Psoas muscle (tissue), 7 donors: ENCODE measurements at regions not wholly inside any gene's neighbourhood (a gene's known extent, or its start where the extent isn't known, plus 50 kb on each side); places are given as distances from the start of the nearest gene placed in this dataset.
"Not testable (repeated sequence)": the region's sequence is repeated elsewhere in the genome, so short reads cannot be mapped to it uniquely, and the experiment has no call there.

Experiments used
- ATAC-seq, 4 donors: fragments of 200-7000 bp; cut with Tn5 transposase; one replicate each; pipeline ENCODE4 v1.9.1; 2020; ENCODE audit warnings: moderate library complexity in 3 of 4, mild to moderate bottlenecking in 2 of 4
- DNase-seq, 2 donors: peaks; one replicate each; pipeline ENCODE4 v3.0.0-alpha.2; 2020
- H3K27ac ChIP-seq: fragments of 200-600 bp; one replicate; pipeline ENCODE4 v1.8.0; 2022
- H3K27me3 ChIP-seq, 3 donors: fragments of 200-600 bp in 1 of 3; one replicate each; pipeline versions ENCODE4 v1.6.1 to v1.8.0; 2013 to 2022; ENCODE audit warnings: low read length in 2 of 3, mild to moderate bottlenecking in 2 of 3, moderate library complexity in 1 of 3; ENCODE audit not compliant: insufficient read depth in 3 of 3
- H3K36me3 ChIP-seq, 2 donors: fragments of 200-600 bp in 1 of 2; one replicate each; pipeline versions ENCODE4 v1.6.1 to v1.8.0; 2013 to 2022; ENCODE audit warnings: low read depth in 1 of 2, mild to moderate bottlenecking in 1 of 2, moderate library complexity in 1 of 2; ENCODE audit not compliant: insufficient read depth in 1 of 2
- H3K4me1 ChIP-seq: fragments of 200-600 bp; one replicate; pipeline ENCODE4 v1.8.0; 2022
- H3K4me3 ChIP-seq: fragments of 200-600 bp; one replicate; pipeline ENCODE4 v1.8.0; 2022; ENCODE audit warnings: mild to moderate bottlenecking
- H3K9me3 ChIP-seq: fragments of 200-600 bp; one replicate; pipeline ENCODE4 v1.8.0; 2022
- WGBS, 3 donors: extraction: QIAGEN DNeasy Blood & Tissue Kit; methylation state at CpG; one replicate each; pipeline versions ENCODE4 v1.1.6 to v1.1.7; 2013; 5-methylcytosine and 5-hydroxymethylcytosine counted together
- intact Hi-C, 2 donors: fragments of 100-400 bp; cut with DNase I; formaldehyde crosslinking; loops; one replicate each; pipeline versions ENCODE4 v1.11.0 to v1.14.2; 2022
- TF ChIP-seq, protein P1 (sequence below): fragments of 200-600 bp; IDR thresholded peaks from one replicate; pipeline ENCODE4 v1.8.0; 2022; ENCODE audit warnings: antibody characterized with exemption
- donor health status: healthy with polysubstance abuse.
- donor health status: DM: no; HTN: no; CAD: no; lungs with moderate emphysema.
- donor health status: Bipolar disorder and iron deficiency.
- donor health status: healthy.
- donor health status: DM: yes; HTN: yes; CAD: no.
- donor health status: DM: no; HTN: no; CAD: no.
- donor health status: DM: yes; HTN: yes; CAD: no.

DNA sequence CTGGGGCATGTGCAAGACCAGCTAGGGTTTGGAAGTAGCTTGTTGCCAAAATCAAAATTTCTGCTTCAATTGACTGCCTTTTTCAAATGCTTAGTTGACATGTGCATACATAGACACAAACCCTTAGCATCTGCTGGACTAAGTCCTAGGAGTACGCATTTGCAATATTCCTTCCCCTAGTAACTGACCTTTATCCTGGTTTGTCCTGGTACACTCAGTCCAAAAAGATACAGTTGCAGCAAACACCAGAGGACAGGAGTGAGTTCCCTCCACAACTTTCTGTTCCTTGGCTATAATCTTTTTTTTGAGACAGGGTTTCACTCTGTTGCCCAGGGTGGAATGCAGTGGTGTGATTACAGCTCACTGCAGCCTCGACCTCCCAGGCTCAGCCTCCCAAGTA is 290.2 kb upstream of the ERCC4 start:
- no peak for DNase-seq
- H3K4me1 ChIP-seq: no peaks in the 10 kb centered on the region
- H3K9me3 ChIP-seq: no peaks in the 10 kb centered on the region
- TF ChIP-seq, protein P1, sequence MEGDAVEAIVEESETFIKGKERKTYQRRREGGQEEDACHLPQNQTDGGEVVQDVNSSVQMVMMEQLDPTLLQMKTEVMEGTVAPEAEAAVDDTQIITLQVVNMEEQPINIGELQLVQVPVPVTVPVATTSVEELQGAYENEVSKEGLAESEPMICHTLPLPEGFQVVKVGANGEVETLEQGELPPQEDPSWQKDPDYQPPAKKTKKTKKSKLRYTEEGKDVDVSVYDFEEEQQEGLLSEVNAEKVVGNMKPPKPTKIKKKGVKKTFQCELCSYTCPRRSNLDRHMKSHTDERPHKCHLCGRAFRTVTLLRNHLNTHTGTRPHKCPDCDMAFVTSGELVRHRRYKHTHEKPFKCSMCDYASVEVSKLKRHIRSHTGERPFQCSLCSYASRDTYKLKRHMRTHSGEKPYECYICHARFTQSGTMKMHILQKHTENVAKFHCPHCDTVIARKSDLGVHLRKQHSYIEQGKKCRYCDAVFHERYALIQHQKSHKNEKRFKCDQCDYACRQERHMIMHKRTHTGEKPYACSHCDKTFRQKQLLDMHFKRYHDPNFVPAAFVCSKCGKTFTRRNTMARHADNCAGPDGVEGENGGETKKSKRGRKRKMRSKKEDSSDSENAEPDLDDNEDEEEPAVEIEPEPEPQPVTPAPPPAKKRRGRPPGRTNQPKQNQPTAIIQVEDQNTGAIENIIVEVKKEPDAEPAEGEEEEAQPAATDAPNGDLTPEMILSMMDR: no peak
- no peak overlapping the region for H3K4me3 ChIP-seq
- intact Hi-C loops: no loop called here
- no peak for ATAC-seq
- no peak overlapping the region for H3K27ac ChIP-seq
- WGBS, 3 donors: 66 to 78% (median 76%) methylated on average over 2 of the region's 2 CpGs
- H3K36me3 ChIP-seq: no peaks in the 10 kb centered on the region
- no peaks in the 10 kb centered on the region for H3K27me3 ChIP-seq

DNA sequence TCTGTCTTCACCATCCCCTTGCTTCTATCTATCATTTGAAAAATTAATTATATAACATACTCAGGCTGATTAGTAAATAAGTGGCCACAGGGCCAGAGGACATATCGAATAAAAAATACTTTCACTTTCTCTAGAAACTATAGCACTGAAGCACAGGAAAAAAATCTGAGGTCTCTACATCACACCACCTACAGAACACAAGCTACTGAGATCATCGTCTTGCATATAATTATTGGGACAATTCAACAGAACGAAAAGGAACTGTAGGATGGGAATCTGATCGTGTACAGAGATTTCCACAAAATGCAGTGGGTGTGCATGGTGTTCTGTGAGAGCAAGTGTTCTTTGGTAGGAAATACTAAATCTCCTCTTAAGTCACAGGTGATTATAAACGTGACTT is 289.6 kb upstream of the ERCC4 start:
- H3K36me3 ChIP-seq: no peaks in the 10 kb centered on the region
- 49 to 65% (median 59%) methylated on average over 5 of the region's 5 CpGs for WGBS, 3 donors
- H3K4me1 ChIP-seq: no peaks in the 10 kb centered on the region
- no peak overlapping the region for H3K4me3 ChIP-seq
- no peaks in the 10 kb centered on the region for H3K27me3 ChIP-seq
- DNase-seq (no peak), ATAC-seq (no peak)
- intact Hi-C loops: no loop called here
- no peak overlapping the region for H3K27ac ChIP-seq
- H3K9me3 ChIP-seq: no peaks in the 10 kb centered on the region
- TF ChIP-seq, protein P1: no peak

DNA sequence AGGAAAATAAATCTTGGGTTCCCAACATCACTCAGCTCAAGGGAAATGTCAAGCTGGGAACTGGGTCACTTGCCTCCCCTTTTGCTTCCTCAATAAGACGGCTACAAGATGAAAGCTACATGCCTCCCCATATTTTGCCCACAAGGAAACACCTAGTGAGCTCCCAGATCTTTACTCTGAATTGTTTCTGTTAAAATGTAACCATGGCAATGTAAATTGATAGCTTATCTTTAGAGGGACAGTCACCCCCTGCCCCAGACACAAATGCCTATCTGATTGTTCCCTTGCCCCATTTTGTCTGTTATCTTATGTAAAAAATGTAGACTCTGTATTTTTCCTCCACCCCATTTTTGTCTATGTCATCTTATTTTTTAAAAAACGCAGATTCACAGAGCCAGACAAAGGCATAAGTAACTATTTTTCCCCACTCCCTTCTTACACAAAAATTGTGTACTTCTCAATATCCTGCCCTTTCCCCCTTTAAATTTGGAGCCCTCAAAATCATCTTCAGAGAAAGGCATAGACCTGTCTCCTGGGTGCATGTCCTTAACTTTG is 288.7 kb upstream of the ERCC4 start:
- Histone ChIP-seq H3K4me1 (no peaks in the 10 kb centered on the region), H3K9me3 (no peaks in the 10 kb centered on the region), H3K27ac (no peak overlapping the region), H3K36me3 (no peaks in the 10 kb centered on the region), H3K4me3 (no peak overlapping the region), H3K27me3 (no peaks in the 10 kb centered on the region)
- intact Hi-C loops: no loop called here
- 68 to 72% (median 70%) methylated on average over 2 of the region's 2 CpGs for WGBS, 3 donors
- ATAC-seq: no peak
- DNase-seq: no peak
- TF ChIP-seq, protein P1: no peak

DNA sequence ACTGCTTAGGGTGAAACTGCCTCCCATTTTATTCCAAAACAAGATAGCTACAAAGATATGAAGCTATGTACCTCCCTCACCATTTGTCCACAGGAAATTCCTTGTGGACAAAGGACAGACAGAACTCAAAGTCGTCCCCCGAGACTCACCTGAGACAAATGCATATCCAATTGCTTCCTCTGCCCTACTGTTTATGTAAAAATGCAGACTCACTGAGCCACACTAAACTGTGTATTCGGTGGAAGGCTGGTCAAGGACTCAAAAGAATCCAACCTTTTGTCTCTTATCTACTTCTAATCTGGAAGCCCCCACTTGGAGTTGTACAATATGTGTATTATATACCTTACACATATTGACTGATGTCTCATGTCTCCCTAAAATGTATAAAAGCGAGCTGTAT is 288.0 kb upstream of the ERCC4 start:
- Histone ChIP-seq H3K27ac (no peak overlapping the region), H3K4me3 (no peak overlapping the region), H3K4me1 (no peaks in the 10 kb centered on the region), H3K9me3 (no peaks in the 10 kb centered on the region), H3K27me3 (no peaks in the 10 kb centered on the region), H3K36me3 (no peaks in the 10 kb centered on the region)
- TF ChIP-seq, protein P1: no peak
- ATAC-seq (no peak), DNase-seq (no peak)
- intact Hi-C loops: no loop called here
- WGBS, 3 donors: 49 to 61% (median 51%) methylated on average over 4 of the region's 4 CpGs

DNA sequence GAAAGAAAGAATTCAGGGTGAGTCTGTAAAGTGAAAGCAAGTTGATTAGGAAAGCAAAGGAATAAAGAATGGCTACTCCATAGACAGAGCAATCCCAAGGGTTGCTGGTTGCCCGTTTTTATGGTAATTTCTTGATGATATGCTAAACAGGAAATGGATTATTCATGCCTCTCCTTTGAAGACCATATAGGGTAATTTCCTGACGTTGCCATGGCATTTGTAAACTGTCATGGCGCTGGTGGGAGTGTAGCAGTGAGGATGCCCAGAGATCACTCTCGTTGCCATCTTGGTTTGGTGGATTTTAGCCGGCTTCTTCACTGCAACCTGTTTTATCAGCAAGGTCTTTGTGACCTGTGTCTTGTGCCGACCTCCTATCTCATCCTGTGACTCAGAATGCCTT is 287.4 kb upstream of the ERCC4 start:
- ATAC-seq, H3K27me3 ChIP-seq, H3K9me3 ChIP-seq, H3K36me3 ChIP-seq, DNase-seq, H3K4me3 ChIP-seq, H3K27ac ChIP-seq, intact Hi-C loops, H3K4me1 ChIP-seq: not testable (repeated sequence)
- WGBS, 3 donors: 70 to 76% (median 71%) methylated on average over 6 of the region's 6 CpGs
